ENCODE measurements at regions not wholly inside any gene's neighbourhood (a gene's known extent, or its start where the extent isn't known, plus 50 kb on each side); places are given as distances from the start of the nearest gene placed in this dataset.

DNA sequence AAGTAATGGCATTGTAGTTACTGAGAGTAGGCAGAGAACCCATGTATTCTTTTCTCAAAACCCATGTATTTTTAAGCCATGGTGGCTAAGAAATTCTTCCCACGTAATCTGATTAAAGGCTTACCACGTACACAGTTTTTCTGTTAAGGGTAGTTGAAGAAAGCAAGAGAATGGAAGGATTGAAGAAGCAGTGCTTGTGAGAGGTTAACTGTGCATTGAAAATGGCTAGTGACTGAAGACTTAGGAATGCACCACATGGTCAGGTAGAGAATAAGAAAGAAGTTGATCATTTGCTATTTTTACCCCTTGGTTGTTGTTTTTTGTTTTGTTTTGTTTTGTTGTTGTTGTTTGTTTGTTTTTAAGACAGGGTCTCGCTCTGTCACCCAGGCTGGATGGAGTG lies 178.9 kb upstream of the SNX7 start:
- Histone ChIP-seq H3K4me3 (ENCODE audit: low read length) (no peak overlapping the region), H3K9ac (ENCODE audit: low read length) (no peak overlapping the region), H3K36me3 (ENCODE audit: insufficient read depth, low read length) (no peaks in the 10 kb centered on the region), H4K20me1 (ENCODE audit: insufficient read depth) (no peaks in the 10 kb centered on the region), H3F3A (ENCODE audit: insufficient read depth, low read length, poor library complexity, severe bottlenecking) (no peaks in the 10 kb centered on the region), H3K4me2 (ENCODE audit: low read length) (no peak overlapping the region), H3K27ac (ENCODE audit: low read length) (no peak overlapping the region), H3K9me3 (ENCODE audit: low read length) (no peaks in the 10 kb centered on the region), H2AFZ (ENCODE audit: low read depth, low read length) (no peak overlapping the region), H3K9me2 (ENCODE audit: insufficient read depth, low read length) (no peaks in the 10 kb centered on the region), H3K27me3 (ENCODE audit: insufficient read depth, low read depth, low read length) (no peaks in the 10 kb centered on the region), H3K79me2 (replicated peaks; ENCODE audit: insufficient read depth, low read length) (no peaks in the 10 kb centered on the region)
- TF ChIP-seq, protein P1, sequence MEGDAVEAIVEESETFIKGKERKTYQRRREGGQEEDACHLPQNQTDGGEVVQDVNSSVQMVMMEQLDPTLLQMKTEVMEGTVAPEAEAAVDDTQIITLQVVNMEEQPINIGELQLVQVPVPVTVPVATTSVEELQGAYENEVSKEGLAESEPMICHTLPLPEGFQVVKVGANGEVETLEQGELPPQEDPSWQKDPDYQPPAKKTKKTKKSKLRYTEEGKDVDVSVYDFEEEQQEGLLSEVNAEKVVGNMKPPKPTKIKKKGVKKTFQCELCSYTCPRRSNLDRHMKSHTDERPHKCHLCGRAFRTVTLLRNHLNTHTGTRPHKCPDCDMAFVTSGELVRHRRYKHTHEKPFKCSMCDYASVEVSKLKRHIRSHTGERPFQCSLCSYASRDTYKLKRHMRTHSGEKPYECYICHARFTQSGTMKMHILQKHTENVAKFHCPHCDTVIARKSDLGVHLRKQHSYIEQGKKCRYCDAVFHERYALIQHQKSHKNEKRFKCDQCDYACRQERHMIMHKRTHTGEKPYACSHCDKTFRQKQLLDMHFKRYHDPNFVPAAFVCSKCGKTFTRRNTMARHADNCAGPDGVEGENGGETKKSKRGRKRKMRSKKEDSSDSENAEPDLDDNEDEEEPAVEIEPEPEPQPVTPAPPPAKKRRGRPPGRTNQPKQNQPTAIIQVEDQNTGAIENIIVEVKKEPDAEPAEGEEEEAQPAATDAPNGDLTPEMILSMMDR (IDR thresholded peaks at IDR 0.05; ENCODE audit: poor library complexity, severe bottlenecking): no peak
- TF ChIP-seq TAF1 (IDR thresholded peaks at IDR 0.05; ENCODE audit: low read depth) (no peak), RAD21 (conservative IDR thresholded peaks at IDR 0.05) (no peak), EZH2 (IDR thresholded peaks at IDR 0.05; ENCODE audit: borderline replicate concordance, insufficient read depth, low read length, poor library complexity, severe bottlenecking) (no peak), SMC3 (conservative IDR thresholded peaks at IDR 0.05; ENCODE audit: poor library complexity) (no peak), EP300 (conservative IDR thresholded peaks at IDR 0.05; ENCODE audit: poor library complexity, severe bottlenecking) (no peak), MXI1 (conservative IDR thresholded peaks at IDR 0.05; ENCODE audit: poor library complexity, severe bottlenecking) (no peak), POLR2AphosphoS5 (IDR thresholded peaks at IDR 0.05) (no peak)
- TF ChIP-seq, protein P2, sequence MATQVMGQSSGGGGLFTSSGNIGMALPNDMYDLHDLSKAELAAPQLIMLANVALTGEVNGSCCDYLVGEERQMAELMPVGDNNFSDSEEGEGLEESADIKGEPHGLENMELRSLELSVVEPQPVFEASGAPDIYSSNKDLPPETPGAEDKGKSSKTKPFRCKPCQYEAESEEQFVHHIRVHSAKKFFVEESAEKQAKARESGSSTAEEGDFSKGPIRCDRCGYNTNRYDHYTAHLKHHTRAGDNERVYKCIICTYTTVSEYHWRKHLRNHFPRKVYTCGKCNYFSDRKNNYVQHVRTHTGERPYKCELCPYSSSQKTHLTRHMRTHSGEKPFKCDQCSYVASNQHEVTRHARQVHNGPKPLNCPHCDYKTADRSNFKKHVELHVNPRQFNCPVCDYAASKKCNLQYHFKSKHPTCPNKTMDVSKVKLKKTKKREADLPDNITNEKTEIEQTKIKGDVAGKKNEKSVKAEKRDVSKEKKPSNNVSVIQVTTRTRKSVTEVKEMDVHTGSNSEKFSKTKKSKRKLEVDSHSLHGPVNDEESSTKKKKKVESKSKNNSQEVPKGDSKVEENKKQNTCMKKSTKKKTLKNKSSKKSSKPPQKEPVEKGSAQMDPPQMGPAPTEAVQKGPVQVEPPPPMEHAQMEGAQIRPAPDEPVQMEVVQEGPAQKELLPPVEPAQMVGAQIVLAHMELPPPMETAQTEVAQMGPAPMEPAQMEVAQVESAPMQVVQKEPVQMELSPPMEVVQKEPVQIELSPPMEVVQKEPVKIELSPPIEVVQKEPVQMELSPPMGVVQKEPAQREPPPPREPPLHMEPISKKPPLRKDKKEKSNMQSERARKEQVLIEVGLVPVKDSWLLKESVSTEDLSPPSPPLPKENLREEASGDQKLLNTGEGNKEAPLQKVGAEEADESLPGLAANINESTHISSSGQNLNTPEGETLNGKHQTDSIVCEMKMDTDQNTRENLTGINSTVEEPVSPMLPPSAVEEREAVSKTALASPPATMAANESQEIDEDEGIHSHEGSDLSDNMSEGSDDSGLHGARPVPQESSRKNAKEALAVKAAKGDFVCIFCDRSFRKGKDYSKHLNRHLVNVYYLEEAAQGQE (IDR thresholded peaks at IDR 0.05; ENCODE audit: borderline replicate concordance): no peak

DNA sequence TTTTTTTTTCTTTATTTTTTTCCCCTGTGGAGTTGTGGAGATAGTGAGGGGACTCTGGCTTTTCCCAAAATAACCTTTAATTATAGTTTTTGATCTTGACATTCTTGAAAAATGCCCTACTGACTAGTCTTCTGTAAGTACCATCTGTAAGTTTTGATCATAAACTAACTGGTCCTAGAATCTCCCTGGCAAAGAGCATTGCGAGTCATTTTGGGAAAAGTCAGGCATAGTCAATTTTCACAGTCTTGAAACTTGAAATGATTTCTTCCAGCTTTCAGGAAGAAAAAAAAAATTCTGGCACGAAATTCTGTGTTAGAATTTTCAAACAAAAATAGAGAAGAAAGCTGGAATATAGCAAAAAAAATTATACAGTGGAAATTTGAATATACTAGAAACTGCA lies 181.2 kb upstream of the SNX7 start:
- Histone ChIP-seq H2AFZ (ENCODE audit: low read depth, low read length) (no peak overlapping the region), H3K27ac (ENCODE audit: low read length) (no peak overlapping the region), H3K4me3 (ENCODE audit: low read length) (no peak overlapping the region), H3K27me3 (ENCODE audit: insufficient read depth, low read depth, low read length) (no peaks in the 10 kb centered on the region), H3K36me3 (ENCODE audit: insufficient read depth, low read length) (no peaks in the 10 kb centered on the region), H3F3A (ENCODE audit: insufficient read depth, low read length, poor library complexity, severe bottlenecking) (no peaks in the 10 kb centered on the region), H3K9me2 (ENCODE audit: insufficient read depth, low read length) (no peaks in the 10 kb centered on the region), H3K9ac (ENCODE audit: low read length) (no peak overlapping the region), H3K4me2 (ENCODE audit: low read length) (no peak overlapping the region), H4K20me1 (ENCODE audit: insufficient read depth) (no peaks in the 10 kb centered on the region), H3K79me2 (replicated peaks; ENCODE audit: insufficient read depth, low read length) (no peaks in the 10 kb centered on the region), H3K9me3 (ENCODE audit: low read length) (no peaks in the 10 kb centered on the region)
- TF ChIP-seq SMC3 (conservative IDR thresholded peaks at IDR 0.05; ENCODE audit: poor library complexity) (no peak), EP300 (conservative IDR thresholded peaks at IDR 0.05; ENCODE audit: poor library complexity, severe bottlenecking) (no peak), EZH2 (IDR thresholded peaks at IDR 0.05; ENCODE audit: borderline replicate concordance, insufficient read depth, low read length, poor library complexity, severe bottlenecking) (no peak), MXI1 (conservative IDR thresholded peaks at IDR 0.05; ENCODE audit: poor library complexity, severe bottlenecking) (no peak), POLR2AphosphoS5 (IDR thresholded peaks at IDR 0.05) (no peak), RAD21 (conservative IDR thresholded peaks at IDR 0.05) (no peak), TAF1 (IDR thresholded peaks at IDR 0.05; ENCODE audit: low read depth) (no peak)
- TF ChIP-seq, protein P2 (IDR thresholded peaks at IDR 0.05; ENCODE audit: borderline replicate concordance): no peak
- TF ChIP-seq, protein P1 (IDR thresholded peaks at IDR 0.05; ENCODE audit: poor library complexity, severe bottlenecking): no peak
